HG03196 (cell line): ENCODE measurements at regions not wholly inside any gene's neighbourhood (a gene's known extent, or its start where the extent isn't known, plus 50 kb on each side); places are given as distances from the start of the nearest gene placed in this dataset.

ENCODE experiments used
- ATAC-seq: cut with Tn5 transposase; IDR thresholded peaks from one replicate; pipeline ENCODE4 v1.9.1; 2021; ENCODE audit not compliant: unreplicated experiment

DNA sequence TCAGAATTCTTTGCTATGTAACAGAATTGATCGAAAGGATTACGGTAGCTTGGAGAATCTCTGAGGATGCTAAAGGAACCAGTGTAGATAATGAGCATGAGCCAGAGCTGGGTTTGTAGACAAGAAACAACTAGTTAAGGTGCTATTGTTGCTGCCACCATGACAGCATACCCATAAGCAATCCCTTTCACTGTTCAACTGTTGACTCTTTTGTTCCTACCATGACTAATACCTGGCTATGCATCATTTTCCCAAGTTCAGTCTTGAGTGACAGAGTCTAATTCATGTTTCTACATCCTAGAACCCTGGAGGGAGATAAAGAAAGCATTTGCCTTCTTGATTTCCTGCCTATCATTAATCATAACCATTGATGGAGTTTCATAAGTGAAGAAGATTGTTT lies 600.3 kb downstream of the OTOL1 start:
- no peak for ATAC-seq

DNA sequence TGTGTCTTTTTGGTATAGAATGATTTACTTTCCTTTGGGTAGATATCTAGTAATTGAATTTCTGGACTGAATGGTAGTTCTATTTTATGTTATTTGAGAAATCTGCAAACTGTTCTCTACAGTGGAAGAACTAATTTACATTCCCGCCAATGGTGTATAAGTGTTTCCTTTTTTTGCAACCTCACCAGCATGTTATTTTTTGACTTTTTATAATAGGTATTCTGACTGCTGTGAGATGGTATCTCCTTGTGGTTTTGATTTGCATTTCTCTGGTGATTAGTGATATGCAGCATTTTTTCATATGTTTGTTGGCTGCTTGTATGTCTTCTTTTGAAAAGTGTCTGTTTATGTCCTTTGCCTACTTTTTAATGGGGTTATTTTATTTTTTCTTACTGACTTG lies 607.2 kb downstream of the OTOL1 start:
- no peak for ATAC-seq

GRCh38 chr3:162111861-162112260 lies 615.3 kb downstream of the OTOL1 start:
- ATAC-seq = no peak

GRCh38 chr3:162112719-162113118 lies 616.1 kb downstream of the OTOL1 start:
- no peak for ATAC-seq

DNA sequence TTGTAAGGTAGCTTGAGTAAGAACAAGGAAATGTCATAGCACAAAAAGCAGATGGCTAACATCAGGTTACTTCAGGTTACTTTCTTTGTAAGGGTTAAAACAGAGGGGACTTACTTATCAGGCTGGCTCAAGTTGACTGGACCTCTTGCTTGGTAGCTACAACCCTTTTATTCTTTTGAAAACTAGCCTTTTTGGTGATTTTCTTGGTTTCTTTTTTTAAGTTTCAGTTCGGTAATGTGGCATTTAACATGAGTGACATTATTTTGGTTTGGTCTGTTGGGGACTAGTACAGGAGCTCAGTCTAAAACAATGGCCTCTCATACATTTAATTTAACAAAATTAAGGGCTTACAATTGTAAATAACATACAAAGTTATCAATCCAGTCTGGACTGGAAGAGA lies 621.4 kb downstream of the OTOL1 start:
- no peak for ATAC-seq

GRCh38 chr3:162119651-162120050 lies 623.0 kb downstream of the OTOL1 start:
- no peak for ATAC-seq

DNA sequence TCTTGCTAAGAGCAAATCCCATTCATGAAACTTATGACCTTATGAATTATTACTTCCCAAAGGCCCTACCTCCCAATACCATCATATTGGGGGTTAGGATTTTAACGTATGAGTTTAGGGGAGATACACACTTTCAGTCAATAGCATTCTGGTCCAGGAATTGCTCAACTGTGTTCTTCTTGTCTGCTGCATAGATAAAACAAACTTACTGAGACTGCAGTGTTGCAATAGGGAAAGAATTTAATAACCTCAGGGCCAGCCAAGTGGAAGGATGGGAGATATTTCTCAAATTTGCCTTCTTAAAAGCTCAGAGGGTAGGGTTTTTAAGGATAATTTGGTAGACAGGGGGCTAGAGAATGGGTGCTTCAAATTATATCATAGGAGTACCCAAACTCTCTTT lies 625.8 kb downstream of the OTOL1 start:
- ATAC-seq = no peak

DNA sequence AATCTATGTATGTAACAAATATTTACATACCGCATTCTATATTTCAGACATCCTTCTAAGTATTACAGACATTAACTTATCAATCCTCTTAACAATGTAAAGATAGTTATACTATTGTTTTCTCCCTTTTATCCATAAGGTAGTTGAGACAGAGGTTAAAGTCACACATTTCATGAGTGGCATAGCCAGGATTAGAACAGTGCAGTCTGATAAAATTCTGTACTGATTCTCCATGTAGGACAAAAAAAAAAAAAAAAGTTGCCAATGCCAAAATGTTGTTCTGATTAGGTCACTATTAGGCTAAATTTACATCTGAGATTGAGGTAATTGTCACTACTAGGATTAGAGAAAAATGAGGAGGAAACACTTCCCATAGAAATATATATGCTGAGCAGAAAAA lies 629.2 kb downstream of the OTOL1 start:
- no peak for ATAC-seq

- no peak for ATAC-seq
Measured at GRCh38 chr3:162130582-162130981, 634.0 kb downstream of the OTOL1 start.

DNA sequence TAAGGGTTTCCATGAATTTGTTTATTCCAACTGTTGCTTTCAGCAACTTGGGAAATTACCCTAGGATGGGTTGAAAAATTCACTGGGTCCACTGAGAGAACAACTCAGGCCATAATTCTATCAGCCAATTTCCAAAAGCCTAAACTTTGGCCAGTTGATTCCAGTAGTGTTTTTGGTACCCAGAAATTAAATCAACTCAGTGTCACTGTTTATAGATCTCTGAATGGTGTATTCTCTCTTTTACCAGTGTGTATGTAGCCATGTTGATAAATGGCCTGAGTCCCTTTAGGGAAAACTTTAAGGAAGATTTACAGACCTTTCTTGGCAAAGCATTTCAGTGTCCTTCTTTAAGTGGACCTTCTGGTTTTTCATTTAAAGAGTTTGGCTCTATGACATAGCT lies 636.4 kb downstream of the OTOL1 start:
- ATAC-seq = no peak

DNA sequence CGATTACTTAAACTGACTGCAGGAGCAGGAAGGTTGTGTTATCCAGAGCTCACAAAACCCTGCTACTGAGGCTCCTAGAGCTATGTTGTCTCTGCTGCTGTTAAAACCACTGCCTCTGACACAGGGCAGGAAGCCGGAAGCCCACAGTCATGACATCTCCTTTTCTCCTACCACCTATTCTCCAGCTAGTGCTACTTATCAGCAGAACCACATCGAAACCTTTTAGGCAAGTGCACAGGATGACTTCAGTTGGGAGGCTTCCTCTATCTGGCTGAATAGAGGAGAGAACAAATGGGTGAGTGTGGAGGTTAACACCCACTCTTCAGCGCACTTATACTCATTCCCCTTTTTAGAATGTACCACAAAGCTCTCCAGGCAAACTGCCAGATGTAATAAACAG lies 638.0 kb downstream of the OTOL1 start:
- ATAC-seq = peak; percentile 45

DNA sequence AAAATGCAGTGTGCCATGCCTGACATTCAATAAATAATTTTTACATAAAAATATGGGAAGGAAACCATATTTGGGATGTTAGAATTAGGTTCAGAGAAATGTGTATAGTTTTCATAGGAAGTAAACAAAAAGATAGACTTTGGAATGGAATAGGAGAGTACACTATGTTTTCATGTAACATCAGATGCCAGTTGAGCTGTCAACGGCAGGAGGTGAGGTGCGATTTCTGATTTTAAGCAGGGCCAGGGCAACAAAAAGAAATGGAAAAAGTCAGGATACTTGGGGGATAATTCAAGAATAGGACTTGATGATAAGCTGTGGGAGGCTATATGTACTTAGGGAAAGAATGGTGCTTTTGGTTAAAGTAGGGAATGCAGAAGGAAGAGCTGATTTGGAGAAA lies 639.5 kb downstream of the OTOL1 start:
- no peak for ATAC-seq

- no peak for ATAC-seq
Measured at GRCh38 chr3:162138509-162138908, 641.9 kb downstream of the OTOL1 start.

- no peak for ATAC-seq
Measured at GRCh38 chr3:162139841-162140240, 643.2 kb downstream of the OTOL1 start.

DNA sequence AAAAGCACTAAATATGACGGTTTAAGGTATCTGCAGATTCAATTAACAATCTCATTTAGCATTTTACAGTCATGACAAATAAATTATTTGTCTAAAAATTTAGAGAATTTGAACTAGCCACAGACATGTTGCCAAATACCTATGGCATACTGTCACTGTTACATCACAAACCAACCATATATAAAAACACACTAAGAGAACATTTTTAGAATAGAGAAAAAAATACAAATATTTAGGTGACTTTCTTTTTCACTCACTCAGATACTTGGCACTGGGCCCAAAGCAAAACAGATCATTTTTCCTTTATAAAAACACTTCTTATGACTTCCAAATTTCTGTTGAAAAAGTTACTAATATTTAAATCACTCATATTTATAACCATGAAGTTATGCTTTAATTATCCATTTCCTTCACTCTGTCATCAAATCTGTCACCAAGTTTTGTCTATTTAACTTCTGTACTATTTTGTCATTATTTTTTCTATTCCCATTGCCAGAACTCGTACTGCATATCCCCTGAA lies 644.7 kb downstream of the OTOL1 start:
- no peak for ATAC-seq

- no peak for ATAC-seq
Measured at GRCh38 chr3:162142511-162142910, 645.9 kb downstream of the OTOL1 start.

GRCh38 chr3:162143180-162143579 lies 646.6 kb downstream of the OTOL1 start:
- ATAC-seq = no peak

GRCh38 chr3:162147996-162148395 lies 651.4 kb downstream of the OTOL1 start:
- ATAC-seq = no peak

GRCh38 chr3:162150790-162151189 lies 654.2 kb downstream of the OTOL1 start:
- ATAC-seq = no peak

DNA sequence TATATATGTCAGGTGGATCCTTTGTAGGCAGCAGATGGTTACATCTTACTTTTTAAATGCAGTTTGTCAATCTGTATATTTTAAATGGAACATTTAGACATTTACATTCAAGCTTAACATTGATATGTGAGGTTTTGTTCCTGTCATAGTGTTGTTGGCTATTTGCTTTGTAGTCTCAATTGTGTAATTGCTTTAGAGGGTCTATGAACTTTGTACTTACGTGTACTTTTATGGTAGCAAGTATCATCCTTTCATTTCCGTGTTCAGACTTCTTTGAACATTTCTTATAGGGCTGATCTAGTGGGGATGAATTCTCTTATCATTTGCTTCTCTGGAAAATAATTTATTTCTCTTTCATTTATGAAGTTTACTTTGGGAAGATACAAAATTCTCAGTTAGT lies 656.0 kb downstream of the OTOL1 start:
- no peak for ATAC-seq

DNA sequence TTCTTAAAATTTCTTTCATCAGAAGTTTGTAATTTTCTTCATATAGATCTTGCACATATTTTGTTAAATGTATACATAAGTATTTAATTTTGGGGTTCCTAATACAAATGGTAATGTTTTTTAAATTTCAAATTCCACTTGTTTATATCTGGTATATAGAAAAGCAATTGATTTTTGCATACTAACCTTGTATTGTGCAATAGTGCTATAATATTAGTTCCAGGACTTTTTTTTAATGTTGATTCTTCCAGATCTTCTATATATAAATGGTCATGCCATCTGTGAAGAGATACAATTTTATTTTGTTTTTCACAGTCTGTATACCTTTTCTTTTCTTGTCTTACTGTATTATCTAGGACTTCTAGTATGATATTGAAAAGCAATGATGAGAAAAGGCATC lies 665.0 kb downstream of the OTOL1 start:
- no peak for ATAC-seq

- peak; percentile 69 for ATAC-seq
Measured at GRCh38 chr3:162165346-162165745, 668.7 kb downstream of the OTOL1 start.

DNA sequence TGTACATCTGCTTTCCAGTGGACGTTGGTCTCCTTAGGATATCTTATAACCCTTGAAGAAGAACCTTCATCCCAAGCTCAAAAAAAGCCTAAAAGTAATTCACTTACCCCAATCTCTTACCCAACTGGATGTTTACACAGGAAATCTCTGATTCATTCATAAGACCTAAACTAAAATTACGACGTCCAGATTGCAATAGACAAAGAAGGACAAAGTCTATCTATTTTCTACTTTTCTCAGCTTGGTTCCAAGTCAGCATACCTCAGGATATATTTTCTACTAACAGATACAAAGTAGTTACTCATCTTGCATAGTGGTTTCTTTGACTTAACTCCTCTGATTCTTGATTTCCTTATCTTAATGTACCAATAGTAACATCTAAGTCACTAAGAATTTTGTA lies 669.9 kb downstream of the OTOL1 start:
- ATAC-seq = no peak

GRCh38 chr3:162168715-162169114 lies 672.1 kb downstream of the OTOL1 start:
- no peak for ATAC-seq
